ENCODE measurements at regions not wholly inside any gene's neighbourhood (a gene's known extent, or its start where the extent isn't known, plus 50 kb on each side); places are given as distances from the start of the nearest gene placed in this dataset.

DNA sequence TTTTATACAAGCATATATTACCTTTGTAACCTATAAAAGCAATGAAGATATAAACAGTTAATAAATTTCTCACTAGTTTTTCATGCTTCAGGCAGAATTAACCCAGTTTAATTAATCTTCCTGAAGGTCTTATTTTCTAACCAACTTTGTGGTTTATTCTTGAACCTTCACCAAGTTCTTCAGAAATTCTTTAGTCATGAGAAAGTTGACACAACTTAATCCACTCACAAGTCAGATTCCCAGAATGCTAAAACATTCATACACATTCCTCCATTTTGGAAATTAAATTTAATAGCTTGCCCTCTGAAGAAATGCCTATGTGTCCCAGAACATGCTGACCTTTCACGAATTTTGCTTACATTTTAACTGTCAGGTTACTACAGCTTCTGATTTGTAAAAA lies 105.4 kb upstream of the PAM start:
- TF ChIP-seq, protein P1, sequence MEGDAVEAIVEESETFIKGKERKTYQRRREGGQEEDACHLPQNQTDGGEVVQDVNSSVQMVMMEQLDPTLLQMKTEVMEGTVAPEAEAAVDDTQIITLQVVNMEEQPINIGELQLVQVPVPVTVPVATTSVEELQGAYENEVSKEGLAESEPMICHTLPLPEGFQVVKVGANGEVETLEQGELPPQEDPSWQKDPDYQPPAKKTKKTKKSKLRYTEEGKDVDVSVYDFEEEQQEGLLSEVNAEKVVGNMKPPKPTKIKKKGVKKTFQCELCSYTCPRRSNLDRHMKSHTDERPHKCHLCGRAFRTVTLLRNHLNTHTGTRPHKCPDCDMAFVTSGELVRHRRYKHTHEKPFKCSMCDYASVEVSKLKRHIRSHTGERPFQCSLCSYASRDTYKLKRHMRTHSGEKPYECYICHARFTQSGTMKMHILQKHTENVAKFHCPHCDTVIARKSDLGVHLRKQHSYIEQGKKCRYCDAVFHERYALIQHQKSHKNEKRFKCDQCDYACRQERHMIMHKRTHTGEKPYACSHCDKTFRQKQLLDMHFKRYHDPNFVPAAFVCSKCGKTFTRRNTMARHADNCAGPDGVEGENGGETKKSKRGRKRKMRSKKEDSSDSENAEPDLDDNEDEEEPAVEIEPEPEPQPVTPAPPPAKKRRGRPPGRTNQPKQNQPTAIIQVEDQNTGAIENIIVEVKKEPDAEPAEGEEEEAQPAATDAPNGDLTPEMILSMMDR (IDR thresholded peaks at IDR 0.05), result no peak
- TF ChIP-seq POLR2A (IDR thresholded peaks at IDR 0.05) (no peak), POLR2AphosphoS5 (IDR thresholded peaks at IDR 0.05; ENCODE audit: insufficient read depth in 1 of 2, low read depth in 1 of 2) (no peak)
